C4-2B (cell line): ENCODE measurements at regions not wholly inside any gene's neighbourhood (a gene's known extent, or its start where the extent isn't known, plus 50 kb on each side); places are given as distances from the start of the nearest gene placed in this dataset.

Source experiments
- ZFX ChIP-seq: fragments of 450-650 bp; IDR thresholded peaks from 2 replicates; pipeline ENCODE4 v1.6.1; 2017
- TF ChIP-seq, protein P1 (sequence below): fragments of 450-650 bp; conservative IDR thresholded peaks from 2 replicates; pipeline ENCODE4 v1.5.1; 2017; ENCODE audit warnings: mild to moderate bottlenecking

- TF ChIP-seq, protein P1, sequence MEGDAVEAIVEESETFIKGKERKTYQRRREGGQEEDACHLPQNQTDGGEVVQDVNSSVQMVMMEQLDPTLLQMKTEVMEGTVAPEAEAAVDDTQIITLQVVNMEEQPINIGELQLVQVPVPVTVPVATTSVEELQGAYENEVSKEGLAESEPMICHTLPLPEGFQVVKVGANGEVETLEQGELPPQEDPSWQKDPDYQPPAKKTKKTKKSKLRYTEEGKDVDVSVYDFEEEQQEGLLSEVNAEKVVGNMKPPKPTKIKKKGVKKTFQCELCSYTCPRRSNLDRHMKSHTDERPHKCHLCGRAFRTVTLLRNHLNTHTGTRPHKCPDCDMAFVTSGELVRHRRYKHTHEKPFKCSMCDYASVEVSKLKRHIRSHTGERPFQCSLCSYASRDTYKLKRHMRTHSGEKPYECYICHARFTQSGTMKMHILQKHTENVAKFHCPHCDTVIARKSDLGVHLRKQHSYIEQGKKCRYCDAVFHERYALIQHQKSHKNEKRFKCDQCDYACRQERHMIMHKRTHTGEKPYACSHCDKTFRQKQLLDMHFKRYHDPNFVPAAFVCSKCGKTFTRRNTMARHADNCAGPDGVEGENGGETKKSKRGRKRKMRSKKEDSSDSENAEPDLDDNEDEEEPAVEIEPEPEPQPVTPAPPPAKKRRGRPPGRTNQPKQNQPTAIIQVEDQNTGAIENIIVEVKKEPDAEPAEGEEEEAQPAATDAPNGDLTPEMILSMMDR, result no peak
- no peak for TF ChIP-seq ZFX
Observed at GRCh38 chr6:92026878-92027277, 1392.5 kb downstream of the EPHA7 start.
